Osteoblast (primary cell): ENCODE measurements at regions not wholly inside any gene's neighbourhood (a gene's known extent, or its start where the extent isn't known, plus 50 kb on each side); places are given as distances from the start of the nearest gene placed in this dataset.

Source experiments
- DNase-seq: peaks from one replicate; pipeline ENCODE4 v3.0.0; 2011; ENCODE audit warnings: low spot score, mixed read lengths; ENCODE audit not compliant: insufficient read length; ENCODE audit errors: missing footprints
- H2AFZ ChIP-seq: 2 replicates; pipeline ENCODE4 v1.6.0; 2011; ENCODE audit warnings: mild to moderate bottlenecking, low read length
- H3K27ac ChIP-seq: 2 replicates; pipeline ENCODE4 v1.5.1; 2011; ENCODE audit warnings: mild to moderate bottlenecking, low read depth, low read length, moderate library complexity
- H3K27me3 ChIP-seq: 2 replicates; pipeline ENCODE4 v1.6.0; 2012; ENCODE audit warnings: mild to moderate bottlenecking, control low read depth, inconsistent platforms, low read length, moderate library complexity; ENCODE audit not compliant: insufficient read depth
- H3K36me3 ChIP-seq: 2 replicates; pipeline ENCODE4 v1.5.1; 2011; ENCODE audit warnings: mild to moderate bottlenecking, low read length, control low read depth, moderate library complexity; ENCODE audit not compliant: insufficient read depth
- H3K4me1 ChIP-seq: 2 replicates; pipeline ENCODE4 v1.5.1; 2011; ENCODE audit warnings: mild to moderate bottlenecking, low read length, control low read depth, moderate library complexity; ENCODE audit not compliant: insufficient read depth
- H3K4me2 ChIP-seq: 2 replicates; pipeline ENCODE4 v1.6.0; 2011; ENCODE audit warnings: mild to moderate bottlenecking, low read length; ENCODE audit not compliant: insufficient read depth
- H3K4me3 ChIP-seq: fragments of 200-600 bp; sonication (generic); 3 replicates; pipeline ENCODE4 v1.5.1; 2012; ENCODE audit warnings: mild to moderate bottlenecking, low read length, inconsistent platforms; ENCODE audit not compliant: insufficient read depth
- H3K79me2 ChIP-seq: 2 replicates; pipeline ENCODE4 v1.6.0; 2012; ENCODE audit warnings: mild to moderate bottlenecking, low read length, control low read depth, inconsistent platforms; ENCODE audit not compliant: insufficient read depth
- H3K9me3 ChIP-seq: 2 replicates; pipeline ENCODE4 v1.5.1; 2011; ENCODE audit warnings: low read depth, low read length, control low read depth
- H4K20me1 ChIP-seq: 2 replicates; pipeline ENCODE4 v1.6.0; 2012; ENCODE audit warnings: mild to moderate bottlenecking, low read length, control low read depth; ENCODE audit not compliant: insufficient read depth
- TF ChIP-seq, protein P1 (sequence below): IDR thresholded peaks from 2 replicates; pipeline ENCODE4 v1.5.1; 2011; ENCODE audit warnings: mild to moderate bottlenecking, low read depth, low read length, moderate library complexity; ENCODE audit errors: extremely low read depth

DNA sequence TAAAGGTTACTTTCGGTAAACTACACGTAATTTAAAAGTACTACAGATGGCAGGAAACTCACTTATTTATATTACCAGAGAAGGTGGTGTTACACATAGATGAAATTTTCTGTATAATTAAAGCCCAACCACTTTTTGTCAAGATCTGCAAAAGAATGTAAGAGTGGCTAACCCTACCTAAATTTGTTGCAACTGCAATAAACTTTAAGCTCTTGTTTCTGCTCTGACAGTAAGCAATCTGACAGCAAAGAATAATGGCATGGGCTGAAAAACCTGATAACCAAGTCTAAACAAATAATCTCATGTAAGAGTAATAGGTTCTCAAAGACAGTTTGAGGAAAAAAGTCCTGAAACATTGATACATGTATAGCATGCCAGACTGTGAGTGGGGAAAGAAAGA, 897.3 kb downstream of the TUSC7 start:
- no peak overlapping the region for H2AFZ ChIP-seq
- H4K20me1 ChIP-seq, result no peaks in the 10 kb centered on the region
- peak; percentile 8 for DNase-seq
- no peak overlapping the region for H3K27ac ChIP-seq
- TF ChIP-seq, protein P1, sequence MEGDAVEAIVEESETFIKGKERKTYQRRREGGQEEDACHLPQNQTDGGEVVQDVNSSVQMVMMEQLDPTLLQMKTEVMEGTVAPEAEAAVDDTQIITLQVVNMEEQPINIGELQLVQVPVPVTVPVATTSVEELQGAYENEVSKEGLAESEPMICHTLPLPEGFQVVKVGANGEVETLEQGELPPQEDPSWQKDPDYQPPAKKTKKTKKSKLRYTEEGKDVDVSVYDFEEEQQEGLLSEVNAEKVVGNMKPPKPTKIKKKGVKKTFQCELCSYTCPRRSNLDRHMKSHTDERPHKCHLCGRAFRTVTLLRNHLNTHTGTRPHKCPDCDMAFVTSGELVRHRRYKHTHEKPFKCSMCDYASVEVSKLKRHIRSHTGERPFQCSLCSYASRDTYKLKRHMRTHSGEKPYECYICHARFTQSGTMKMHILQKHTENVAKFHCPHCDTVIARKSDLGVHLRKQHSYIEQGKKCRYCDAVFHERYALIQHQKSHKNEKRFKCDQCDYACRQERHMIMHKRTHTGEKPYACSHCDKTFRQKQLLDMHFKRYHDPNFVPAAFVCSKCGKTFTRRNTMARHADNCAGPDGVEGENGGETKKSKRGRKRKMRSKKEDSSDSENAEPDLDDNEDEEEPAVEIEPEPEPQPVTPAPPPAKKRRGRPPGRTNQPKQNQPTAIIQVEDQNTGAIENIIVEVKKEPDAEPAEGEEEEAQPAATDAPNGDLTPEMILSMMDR, result no peak
- H3K4me1 ChIP-seq, result no peaks in the 10 kb centered on the region
- H3K4me3 ChIP-seq, result no peak overlapping the region
- H3K4me2 ChIP-seq, result no peak overlapping the region
- no peaks in the 10 kb centered on the region for H3K9me3 ChIP-seq
- H3K36me3 ChIP-seq, result no peaks in the 10 kb centered on the region
- no peaks in the 10 kb centered on the region for H3K27me3 ChIP-seq
- H3K79me2 ChIP-seq, result no peaks in the 10 kb centered on the region

DNA sequence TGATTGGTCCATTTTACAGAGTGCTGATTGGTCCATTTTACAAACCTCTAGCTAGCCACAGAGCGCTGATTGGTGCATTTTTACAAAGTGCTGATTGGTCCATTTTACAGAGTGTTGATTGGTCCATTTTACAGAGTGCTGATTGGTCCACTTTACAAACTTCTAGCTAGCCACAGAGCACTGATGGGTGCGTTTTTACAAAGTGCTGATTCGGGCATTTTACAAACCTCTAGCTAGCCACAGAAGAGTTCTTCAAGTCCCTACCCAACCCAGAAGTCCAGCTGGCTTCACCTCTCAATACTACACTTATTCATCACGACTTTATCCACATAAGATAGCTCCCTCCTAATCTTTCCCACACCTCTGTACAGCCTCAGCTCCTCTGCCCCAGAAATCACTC, 899.8 kb downstream of the TUSC7 start:
- no peaks in the 10 kb centered on the region for H3K79me2 ChIP-seq
- no peaks in the 10 kb centered on the region for H3K9me3 ChIP-seq
- H3K4me1 ChIP-seq, result no peaks in the 10 kb centered on the region
- H2AFZ ChIP-seq, result no peak overlapping the region
- TF ChIP-seq, protein P1, result no peak
- no peaks in the 10 kb centered on the region for H4K20me1 ChIP-seq
- no peak overlapping the region for H3K27ac ChIP-seq
- no peak for DNase-seq
- H3K36me3 ChIP-seq, result no peaks in the 10 kb centered on the region
- no peak overlapping the region for H3K4me3 ChIP-seq
- H3K4me2 ChIP-seq, result no peak overlapping the region
- no peaks in the 10 kb centered on the region for H3K27me3 ChIP-seq

DNA sequence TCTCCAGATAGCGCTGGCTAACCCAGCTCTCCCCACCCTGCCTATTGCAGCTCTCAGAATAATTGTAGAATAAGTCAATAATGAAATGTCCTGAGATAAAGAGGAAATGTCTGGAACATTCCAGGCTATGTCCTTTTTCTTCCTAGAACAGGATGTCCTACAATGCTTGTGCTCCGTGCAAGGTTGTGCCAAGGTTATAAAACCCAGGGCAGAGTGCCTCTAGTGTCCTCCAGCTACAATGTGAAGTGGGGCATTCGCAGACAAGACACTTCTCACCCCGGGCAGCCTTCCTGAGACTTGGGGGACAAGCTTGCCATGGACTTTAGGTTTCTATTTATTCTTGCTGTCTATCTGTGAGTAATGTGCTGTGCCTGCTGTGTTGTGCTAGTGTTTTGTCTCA, 900.6 kb downstream of the TUSC7 start:
- no peak overlapping the region for H3K4me3 ChIP-seq
- H3K27me3 ChIP-seq, result no peaks in the 10 kb centered on the region
- H3K4me2 ChIP-seq, result no peak overlapping the region
- H3K79me2 ChIP-seq, result no peaks in the 10 kb centered on the region
- no peaks in the 10 kb centered on the region for H3K4me1 ChIP-seq
- no peaks in the 10 kb centered on the region for H4K20me1 ChIP-seq
- H3K27ac ChIP-seq, result no peak overlapping the region
- DNase-seq, result no peak
- no peaks in the 10 kb centered on the region for H3K9me3 ChIP-seq
- TF ChIP-seq, protein P1, result no peak
- no peak overlapping the region for H2AFZ ChIP-seq
- H3K36me3 ChIP-seq, result no peaks in the 10 kb centered on the region

DNA sequence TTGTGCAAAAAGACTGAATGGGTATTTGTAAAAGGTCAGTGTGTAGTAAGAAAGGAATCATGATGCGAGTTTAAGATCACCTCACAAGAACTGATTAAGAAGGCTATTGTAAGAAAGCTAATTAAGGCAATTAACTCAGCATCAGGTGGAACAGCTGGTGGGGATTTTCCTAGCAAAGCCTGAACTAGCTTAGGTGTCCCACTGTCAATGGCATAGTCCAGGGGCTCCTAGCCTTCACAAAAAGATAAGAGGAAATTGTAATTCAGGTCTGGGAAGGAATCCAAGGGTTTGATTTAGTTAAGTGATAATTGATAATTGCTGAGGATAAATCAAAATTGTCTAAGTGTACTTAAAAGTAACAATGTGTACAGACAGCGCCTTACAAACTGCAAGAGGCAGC, 901.6 kb downstream of the TUSC7 start:
- H3K27ac ChIP-seq, result no peak overlapping the region
- no peaks in the 10 kb centered on the region for H3K27me3 ChIP-seq
- no peaks in the 10 kb centered on the region for H4K20me1 ChIP-seq
- no peak overlapping the region for H3K4me2 ChIP-seq
- H3K4me1 ChIP-seq, result no peaks in the 10 kb centered on the region
- H2AFZ ChIP-seq, result no peak overlapping the region
- TF ChIP-seq, protein P1, result no peak
- no peaks in the 10 kb centered on the region for H3K36me3 ChIP-seq
- H3K9me3 ChIP-seq, result no peaks in the 10 kb centered on the region
- no peak for DNase-seq
- no peak overlapping the region for H3K4me3 ChIP-seq
- H3K79me2 ChIP-seq, result no peaks in the 10 kb centered on the region
